ENCODE measurements at regions not wholly inside any gene's neighbourhood (a gene's known extent, or its start where the extent isn't known, plus 50 kb on each side); places are given as distances from the start of the nearest gene placed in this dataset.

GRCh38 chr12:85462888-85463287 lies 182.9 kb downstream of the ALX1 start:
- in situ Hi-C loops (cut with HindIII; ENCODE audit: extremely low pct_ligation_motif_present, low pct_unique_long_range_greater_than_20kb) = no loop called here
- BruUV-seq (replicated peaks) = no TSS peak
- no peak for TF ChIP-seq ISL2 (CRISPR knock-in tag; IDR thresholded peaks at IDR 0.05)
- TF ChIP-seq DMAP1 (CRISPR knock-in tag; IDR thresholded peaks at IDR 0.05) = no peak
- no peak for TF ChIP-seq ZNF275 (CRISPR knock-in tag; IDR thresholded peaks at IDR 0.05; ENCODE audit: borderline replicate concordance)
- TF ChIP-seq ZNF503 (CRISPR knock-in tag; IDR thresholded peaks at IDR 0.05) = no peak

GRCh38 chr12:85466890-85467289 lies 186.9 kb downstream of the ALX1 start:
- intact Hi-C loops (cut with micrococcal nuclease; ENCODE audit: unreplicated experiment) = no loop called here

More at GRCh38 chr12:85462888-85463287, 182.9 kb downstream of the ALX1 start:
- DNase-seq (ENCODE audit: low spot score) = no peak
- intact Hi-C loops (cut with micrococcal nuclease; ENCODE audit: unreplicated experiment) = no loop called here
- no peak for FAIRE-seq
- Histone ChIP-seq H4K20me1 (ENCODE audit: insufficient read depth, low read length) (no peaks in the 10 kb centered on the region), H3K4me3 (replicated peaks in 1 of 3; ENCODE audit: insufficient read depth in 1 of 3, low read depth in 2 of 3, low read length in 3 of 3) (no peak overlapping the region), H3K27ac (ENCODE audit: extremely low read length, insufficient read depth, low read length) (no peak overlapping the region), H3K4me2 (ENCODE audit: low read depth, low read length) (no peak overlapping the region), H3K9ac (ENCODE audit: insufficient read depth, low read depth, low read length) (no peak overlapping the region), H3K9me3 (ENCODE audit: low read length) (no peaks in the 10 kb centered on the region), H2AFZ (ENCODE audit: low read length) (no peak overlapping the region), H3K79me2 (ENCODE audit: insufficient read depth, low read length) (no peaks in the 10 kb centered on the region), H3K4me1 (ENCODE audit: insufficient read depth, low read length) (no peaks in the 10 kb centered on the region), H3K36me3 (replicated peaks in 1 of 2; ENCODE audit: control insufficient read depth in 1 of 2, insufficient read depth in 2 of 2, low read length in 2 of 2) (no peaks in the 10 kb centered on the region), H3K27me3 (ENCODE audit: control insufficient read depth in 1 of 2, insufficient read depth in 2 of 2, low read length in 2 of 2) (no peaks in the 10 kb centered on the region)
- CTCF ChIA-PET (ENCODE audit: low intra/inter-chr PET ratio, low total read pairs) = no interaction called here
- no peak for ATAC-seq
- 2% methylated on average over 4 of the region's 4 CpGs for WGBS (ENCODE audit: low lambda C conversion rate)
- POLR2A ChIA-PET = no interaction called here

More at GRCh38 chr12:85466890-85467289, 186.9 kb downstream of the ALX1 start:
- Histone ChIP-seq H3K4me3 (replicated peaks in 1 of 3; ENCODE audit: insufficient read depth in 1 of 3, low read depth in 2 of 3, low read length in 3 of 3) (no peak overlapping the region), H3K79me2 (ENCODE audit: insufficient read depth, low read length) (no peaks in the 10 kb centered on the region), H3K9me3 (ENCODE audit: low read length) (no peaks in the 10 kb centered on the region), H3K4me1 (ENCODE audit: insufficient read depth, low read length) (peaks cover 11% of the 10 kb centered on the region), H3K9ac (ENCODE audit: insufficient read depth, low read depth, low read length) (no peak overlapping the region), H3K36me3 (replicated peaks in 1 of 2; ENCODE audit: control insufficient read depth in 1 of 2, insufficient read depth in 2 of 2, low read length in 2 of 2) (no peaks in the 10 kb centered on the region), H3K27ac (ENCODE audit: extremely low read length, insufficient read depth, low read length) (no peak overlapping the region), H3K4me2 (ENCODE audit: low read depth, low read length) (no peak overlapping the region), H2AFZ (ENCODE audit: low read length) (no peak overlapping the region), H4K20me1 (ENCODE audit: insufficient read depth, low read length) (no peaks in the 10 kb centered on the region), H3K27me3 (ENCODE audit: control insufficient read depth in 1 of 2, insufficient read depth in 2 of 2, low read length in 2 of 2) (no peaks in the 10 kb centered on the region)
- BruUV-seq (replicated peaks) = no TSS peak
- POLR2A ChIA-PET = no interaction called here
- DNase-seq (ENCODE audit: low spot score) = no peak
- TF ChIP-seq ZSCAN22 (CRISPR knock-in tag; IDR thresholded peaks at IDR 0.05) (no peak), SKI (IDR thresholded peaks at IDR 0.05; ENCODE audit: partially characterized antibody) (no peak), MEIS1 (CRISPR knock-in tag; IDR thresholded peaks at IDR 0.05; ENCODE audit: borderline replicate concordance) (no peak), ZFP36L2 (CRISPR knock-in tag; IDR thresholded peaks at IDR 0.05) (no peak), ZNF274 (CRISPR knock-in tag; IDR thresholded peaks at IDR 0.05) (no peak), ATF2 (CRISPR knock-in tag; IDR thresholded peaks at IDR 0.05) (no peak), SMARCC2 (IDR thresholded peaks at IDR 0.05) (no peak), ADNP (CRISPR knock-in tag; IDR thresholded peaks at IDR 0.05) (no peak), POLR2AphosphoS5 (IDR thresholded peaks at IDR 0.05; ENCODE audit: low read depth, low read length) (no peak), DNMT3B (CRISPR knock-in tag; conservative IDR thresholded peaks at IDR 0.05) (no peak), ZFX (CRISPR knock-in tag; IDR thresholded peaks at IDR 0.05; ENCODE audit: low read depth) (no peak), MAF1 (CRISPR knock-in tag; IDR thresholded peaks at IDR 0.05; ENCODE audit: borderline replicate concordance) (no peak), SCMH1 (CRISPR knock-in tag; IDR thresholded peaks at IDR 0.05; ENCODE audit: borderline replicate concordance) (no peak)
- in situ Hi-C loops (cut with HindIII; ENCODE audit: extremely low pct_ligation_motif_present, low pct_unique_long_range_greater_than_20kb) = loop anchor here (5.0 kb wide), 1 partner anchor 405 kb away; the partner anchor contains the start of gene NTS
- CTCF ChIA-PET (ENCODE audit: low intra/inter-chr PET ratio, low total read pairs) = no interaction called here
- ATAC-seq = no peak
- FAIRE-seq = no peak

All from HepG2 (cell line).